H1 (cell line): ENCODE measurements at regions not wholly inside any gene's neighbourhood (a gene's known extent, or its start where the extent isn't known, plus 50 kb on each side); places are given as distances from the start of the nearest gene placed in this dataset.

Source experiments
- CTCF ChIA-PET: fragments of 300-600 bp; sonication (Branson Sonifier 250); formaldehyde crosslinking; loops from one replicate; lab custom pipeline; 2021; ENCODE audit not compliant: partially characterized antibody; lab: Charles Lee
- POLR2A ChIA-PET: fragments of 300-600 bp; sonication (Branson Sonifier 250); formaldehyde crosslinking; loops from one replicate; lab custom pipeline; 2021; ENCODE audit warnings: inconsistent platforms; ENCODE audit not compliant: partially characterized antibody; lab: Charles Lee
- DNase-seq, 2 experiments: peaks; one replicate each; pipeline versions ENCODE4 v3.0.0 to v3.0.0-alpha.2; 2010 to 2022; ENCODE audit warnings: low spot score in 2 of 2, low read depth in 1 of 2, mixed read lengths in 1 of 2
- FAIRE-seq: peaks from 2 replicates; lab custom pipeline; 2011; peaks lifted over from hg19 to GRCh38; lab: Jason Lieb, UNC
- H2AFZ ChIP-seq: 2 replicates; pipeline ENCODE4 v1.8.1; 2012; ENCODE audit warnings: low read length, inconsistent platforms
- H2AK5ac ChIP-seq: 2 replicates; pipeline ENCODE4 v1.6.1; 2013; ENCODE audit warnings: low read depth, low read length
- H2BK120ac ChIP-seq: replicated peaks from 2 replicates; pipeline ENCODE3; 2013; ENCODE audit warnings: low read depth, low read length, inconsistent platforms
- H2BK12ac ChIP-seq: 2 replicates; pipeline ENCODE4 v1.6.1; 2013; ENCODE audit warnings: low read depth, low read length
- H2BK15ac ChIP-seq: 2 replicates; pipeline ENCODE4 v1.6.1; 2013; ENCODE audit warnings: low read length
- H2BK20ac ChIP-seq: 2 replicates; pipeline ENCODE4 v1.6.1; 2013; ENCODE audit warnings: low read length
- H2BK5ac ChIP-seq: 2 replicates; pipeline ENCODE4 v1.6.1; 2013; ENCODE audit warnings: low read depth, low read length
- H3K14ac ChIP-seq: 2 replicates; pipeline ENCODE4 v1.6.1; 2013; ENCODE audit warnings: inconsistent platforms; ENCODE audit not compliant: insufficient read length
- H3K18ac ChIP-seq: 2 replicates; pipeline ENCODE4 v1.6.1; 2013; ENCODE audit warnings: low read length; ENCODE audit errors: extremely low read depth
- H3K23ac ChIP-seq: 2 replicates; pipeline ENCODE4 v1.6.1; 2013; ENCODE audit warnings: inconsistent platforms; ENCODE audit not compliant: insufficient read length
- H3K23me2 ChIP-seq: 2 replicates; pipeline ENCODE4 v1.6.1; 2013; ENCODE audit warnings: low read depth, low read length
- H3K27ac ChIP-seq: 2 replicates; pipeline ENCODE4 v1.6.1; 2011; ENCODE audit warnings: low read depth, low read length, inconsistent platforms
- H3K27me3 ChIP-seq, 4 experiments: replicated peaks in 1 of 4; 1 replicate in 1 of 4; 2 replicates in 3 of 4; pipeline versions ENCODE4 v1.6.1 to v1.8.1; 2011 to 2013; ENCODE audit warnings: low read length in 3 of 4, mild to moderate bottlenecking in 3 of 4, inconsistent platforms in 2 of 4, mixed read lengths in 2 of 4, moderate library complexity in 1 of 4; ENCODE audit not compliant: control insufficient read depth in 3 of 4, insufficient read depth in 3 of 4; ENCODE audit errors: extremely low read depth in 1 of 4
- H3K36me3 ChIP-seq, 4 experiments: 2 replicates each; pipeline versions ENCODE4 v1.6.1 to v1.8.1; 2011 to 2013; ENCODE audit warnings: mild to moderate bottlenecking in 4 of 4, low read length in 3 of 4, moderate library complexity in 2 of 4, control low read depth in 1 of 4, inconsistent platforms in 1 of 4; ENCODE audit not compliant: insufficient read depth in 4 of 4, control insufficient read depth in 2 of 4
- H3K4ac ChIP-seq: replicated peaks from 2 replicates; pipeline ENCODE3; 2013; ENCODE audit warnings: low read length, low read depth, mixed read lengths, inconsistent platforms; ENCODE audit not compliant: insufficient read length
- H3K4me1 ChIP-seq, 4 experiments: replicated peaks in 1 of 4; 1 replicate in 1 of 4; 2 replicates in 3 of 4; pipeline versions ENCODE4 v1.6.1 to v1.8.1; 2011 to 2013; ENCODE audit warnings: low read length in 3 of 4, inconsistent platforms in 2 of 4, mixed read lengths in 1 of 4; ENCODE audit not compliant: insufficient read depth in 4 of 4, control insufficient read depth in 3 of 4
- H3K4me2 ChIP-seq, 2 experiments: 2 replicates each; pipeline versions ENCODE4 v1.6.1 to v1.8.1; 2011 to 2013; ENCODE audit warnings: low read depth in 2 of 2, low read length in 2 of 2, control low read depth in 1 of 2, inconsistent platforms in 1 of 2, mild to moderate bottlenecking in 1 of 2; ENCODE audit not compliant: insufficient read depth in 1 of 2
- H3K4me3 ChIP-seq, 4 experiments: fragments of 200-600, 300-600 bp in 1 of 4; sonication (generic), shearing (Covaris generic), sonication (Bioruptor Twin) in 1 of 4; 2 replicates each; pipeline versions ENCODE4 v1.5.1 to v1.8.1; 2011 to 2016; ENCODE audit warnings: low read length in 4 of 4, low read depth in 3 of 4, control low read depth in 2 of 4, inconsistent platforms in 2 of 4, mild to moderate bottlenecking in 2 of 4, mixed read lengths in 1 of 4, moderate library complexity in 1 of 4; ENCODE audit not compliant: insufficient read depth in 2 of 4; ENCODE audit errors: extremely low read depth in 1 of 4
- H3K56ac ChIP-seq: replicated peaks from 2 replicates; pipeline ENCODE3; 2013; ENCODE audit warnings: low read depth, mild to moderate bottlenecking, mixed read lengths, low read length, inconsistent platforms; ENCODE audit not compliant: insufficient read length
- H3K79me1 ChIP-seq: 2 replicates; pipeline ENCODE4 v1.6.1; 2013; ENCODE audit warnings: low read depth, low read length, control low read depth
- H3K79me2 ChIP-seq, 2 experiments: 2 replicates each; pipeline versions ENCODE4 v1.6.1 to v1.8.1; 2012 to 2013; ENCODE audit warnings: low read length in 2 of 2, mild to moderate bottlenecking in 2 of 2, inconsistent platforms in 1 of 2; ENCODE audit not compliant: insufficient read depth in 2 of 2, control insufficient read depth in 1 of 2
- H3K9ac ChIP-seq, 4 experiments: replicated peaks in 1 of 4; 1 replicate in 1 of 4; 2 replicates in 3 of 4; pipeline versions ENCODE4 v1.6.1 to v1.8.1; 2011 to 2013; ENCODE audit warnings: low read depth in 3 of 4, low read length in 3 of 4, control low read depth in 2 of 4, mild to moderate bottlenecking in 2 of 4, moderate library complexity in 2 of 4, inconsistent platforms in 1 of 4; ENCODE audit errors: extremely low read depth in 1 of 4
- H3K9me3 ChIP-seq, 2 experiments: 2 replicates each; pipeline versions ENCODE4 v1.6.1 to v1.8.1; 2012 to 2013; ENCODE audit warnings: mild to moderate bottlenecking in 2 of 2, moderate library complexity in 2 of 2, control low read depth in 1 of 2, inconsistent platforms in 1 of 2, low read depth in 1 of 2, low read length in 1 of 2, mixed read lengths in 1 of 2; ENCODE audit not compliant: insufficient read depth in 2 of 2
- H4K20me1 ChIP-seq, 2 experiments: replicated peaks in 1 of 2; 2 replicates each; pipeline versions ENCODE3 to v1.8.1; 2011 to 2013; ENCODE audit warnings: inconsistent platforms in 2 of 2, low read length in 2 of 2, mild to moderate bottlenecking in 1 of 2; ENCODE audit not compliant: insufficient read depth in 2 of 2, control insufficient read depth in 1 of 2
- H4K5ac ChIP-seq: 2 replicates; pipeline ENCODE4 v1.6.1; 2013; ENCODE audit warnings: low read length, low read depth, mixed read lengths, inconsistent platforms; ENCODE audit not compliant: insufficient read length
- H4K8ac ChIP-seq: 2 replicates; pipeline ENCODE4 v1.8.0; 2013; ENCODE audit warnings: mild to moderate bottlenecking, moderate library complexity, low read length, inconsistent platforms; ENCODE audit not compliant: insufficient read depth; ENCODE audit errors: extremely low read depth
- H4K91ac ChIP-seq: replicated peaks from 2 replicates; pipeline ENCODE3; 2013; ENCODE audit warnings: low read length, mixed read lengths, inconsistent platforms; ENCODE audit not compliant: insufficient read length
- ASH2L ChIP-seq: fragments of 200-600, 300-600 bp; sonication (generic); IDR thresholded peaks from one replicate; pipeline ENCODE4 v1.7.1; 2017; ENCODE audit warnings: low read length
- BRCA1 ChIP-seq: IDR thresholded peaks from 2 replicates; pipeline ENCODE4 v1.6.1; 2012; ENCODE audit warnings: low read depth, low read length, improper control_type of control experiment
- GTF2F1 ChIP-seq: IDR thresholded peaks from 2 replicates; pipeline ENCODE4 v1.6.1; 2012; ENCODE audit warnings: low read depth, low read length, improper control_type of control experiment, borderline replicate concordance
- HDAC2 ChIP-seq, 2 experiments: fragments of 300-600 bp in 1 of 2; sonication (generic) in 1 of 2; IDR thresholded peaks; 2 replicates each; pipeline ENCODE4 v1.6.1; 2011 to 2012; ENCODE audit warnings: low read depth in 2 of 2, low read length in 2 of 2, mild to moderate bottlenecking in 2 of 2, moderate library complexity in 2 of 2, borderline replicate concordance in 1 of 2, inconsistent platforms in 1 of 2
- KDM5A ChIP-seq: fragments of 200-600 bp; IDR thresholded peaks from 2 replicates; pipeline ENCODE4 v1.7.1; 2012; ENCODE audit warnings: mild to moderate bottlenecking, low read length, inconsistent platforms, mixed read lengths
- RNF2 ChIP-seq: fragments of 200-900, 300-1000 bp; sonication (generic); IDR thresholded peaks from 2 replicates; pipeline ENCODE4 v1.7.1; 2016; ENCODE audit warnings: borderline replicate concordance, low read depth, mild to moderate bottlenecking, antibody characterized with exemption, low read length; ENCODE audit not compliant: poor library complexity, severe bottlenecking; ENCODE audit errors: missing control alignments
- SIRT6 ChIP-seq: IDR thresholded peaks from one replicate; pipeline ENCODE4 v1.7.1; 2012; ENCODE audit warnings: low read length, inconsistent platforms
- SP1 ChIP-seq: IDR thresholded peaks from 2 replicates; pipeline ENCODE4 v1.6.1; 2011; ENCODE audit warnings: low read depth, low read length
- SRF ChIP-seq: IDR thresholded peaks from 2 replicates; pipeline ENCODE4 v1.6.1; 2011; ENCODE audit warnings: mild to moderate bottlenecking, low read depth, low read length, moderate library complexity
- WGBS, 2 experiments: shearing (Covaris generic) in 1 of 2; methylation state at CpG; one replicate each; pipeline versions ENCODE4 v1.1.6 to v1.1.7; 2013 to 2015; ENCODE audit warnings: low lambda C conversion rate in 2 of 2, mixed read lengths in 2 of 2, inconsistent platforms in 1 of 2, low coverage in 1 of 2, missing lambda C conversion rate in 1 of 2; ENCODE audit not compliant: insufficient replicate concordance in 2 of 2, insufficient coverage in 1 of 2, insufficient read length in 1 of 2; ENCODE audit errors: extremely low coverage in 1 of 2, missing lambda C conversion rate in 1 of 2; 5-methylcytosine and 5-hydroxymethylcytosine counted together
- TF ChIP-seq, protein P1 (sequence below), 3 experiments: IDR thresholded peaks; 1 replicate in 2 of 3; 2 replicates in 1 of 3; pipeline versions ENCODE4 v1.5.1 to v1.6.1; 2011; ENCODE audit warnings: low read length in 3 of 3, mild to moderate bottlenecking in 3 of 3, inconsistent platforms in 2 of 3, low read depth in 1 of 3, moderate library complexity in 1 of 3; ENCODE audit not compliant: insufficient read depth in 1 of 3; ENCODE audit errors: control extremely low read depth in 1 of 3

GRCh38 chr5:179467441-179467840, 82.9 kb upstream of the RUFY1 start:
- FAIRE-seq = no peak
- no peak for TF ChIP-seq SP1
- no peak for TF ChIP-seq BRCA1
- no peak for TF ChIP-seq GTF2F1
- TF ChIP-seq KDM5A = no peak
- TF ChIP-seq SRF = no peak
- TF ChIP-seq, protein P1, sequence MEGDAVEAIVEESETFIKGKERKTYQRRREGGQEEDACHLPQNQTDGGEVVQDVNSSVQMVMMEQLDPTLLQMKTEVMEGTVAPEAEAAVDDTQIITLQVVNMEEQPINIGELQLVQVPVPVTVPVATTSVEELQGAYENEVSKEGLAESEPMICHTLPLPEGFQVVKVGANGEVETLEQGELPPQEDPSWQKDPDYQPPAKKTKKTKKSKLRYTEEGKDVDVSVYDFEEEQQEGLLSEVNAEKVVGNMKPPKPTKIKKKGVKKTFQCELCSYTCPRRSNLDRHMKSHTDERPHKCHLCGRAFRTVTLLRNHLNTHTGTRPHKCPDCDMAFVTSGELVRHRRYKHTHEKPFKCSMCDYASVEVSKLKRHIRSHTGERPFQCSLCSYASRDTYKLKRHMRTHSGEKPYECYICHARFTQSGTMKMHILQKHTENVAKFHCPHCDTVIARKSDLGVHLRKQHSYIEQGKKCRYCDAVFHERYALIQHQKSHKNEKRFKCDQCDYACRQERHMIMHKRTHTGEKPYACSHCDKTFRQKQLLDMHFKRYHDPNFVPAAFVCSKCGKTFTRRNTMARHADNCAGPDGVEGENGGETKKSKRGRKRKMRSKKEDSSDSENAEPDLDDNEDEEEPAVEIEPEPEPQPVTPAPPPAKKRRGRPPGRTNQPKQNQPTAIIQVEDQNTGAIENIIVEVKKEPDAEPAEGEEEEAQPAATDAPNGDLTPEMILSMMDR (IDR thresholded peaks at IDR 0.05; ENCODE audit: control extremely low read depth in 1 of 3, insufficient read depth in 1 of 3, low read depth in 1 of 3, low read length in 3 of 3) = no peak
- no peak for TF ChIP-seq HDAC2 (IDR thresholded peaks at IDR 0.05; ENCODE audit: borderline replicate concordance in 1 of 2, low read depth in 2 of 2, low read length in 2 of 2)
- no peak for TF ChIP-seq RNF2
- no peak for TF ChIP-seq ASH2L
- TF ChIP-seq SIRT6 = no peak

More at GRCh38 chr5:179467441-179467840, 82.9 kb upstream of the RUFY1 start:
- no peak overlapping the region for H3K23ac ChIP-seq
- ChIA-PET POLR2A (no interaction called here), CTCF (no interaction called here)
- H4K91ac ChIP-seq = no peak overlapping the region
- no peaks in the 10 kb centered on the region for H3K9me3 ChIP-seq
- no peak overlapping the region; the same call in 1 of the 2 replicates for H3K18ac ChIP-seq
- H4K20me1 ChIP-seq = no peaks in the 10 kb centered on the region
- no peaks in the 10 kb centered on the region for H3K79me2 ChIP-seq
- H2BK15ac ChIP-seq = no peak overlapping the region
- no peak overlapping the region for H2AFZ ChIP-seq
- H2AK5ac ChIP-seq = no peak overlapping the region
- H3K9ac ChIP-seq = no peak overlapping the region
- WGBS, 2 experiments = 93% methylated on average over 11 of the region's 11 CpGs; no CpG with 5 or more reads in 1 of the 2 experiments
- no peaks in the 10 kb centered on the region for H3K36me3 ChIP-seq
- H3K4me2 ChIP-seq = no peak overlapping the region
- H3K23me2 ChIP-seq = no peaks in the 10 kb centered on the region
- H3K56ac ChIP-seq = no peak overlapping the region
- no peak overlapping the region for H3K4ac ChIP-seq
- no peak overlapping the region for H3K4me3 ChIP-seq
- no peak overlapping the region for H4K8ac ChIP-seq
- H3K4me1 ChIP-seq = no peaks in the 10 kb centered on the region
- no peak overlapping the region for H2BK120ac ChIP-seq
- no peaks in the 10 kb centered on the region for H3K79me1 ChIP-seq
- no peaks in the 10 kb centered on the region for H3K27me3 ChIP-seq
- DNase-seq = no peak
- no peak overlapping the region for H4K5ac ChIP-seq
- H2BK20ac ChIP-seq = no peak overlapping the region
- H3K14ac ChIP-seq = no peak overlapping the region
- H3K27ac ChIP-seq = no peak overlapping the region
- H2BK5ac ChIP-seq = no peak overlapping the region
- H2BK12ac ChIP-seq = no peak overlapping the region
